SK-N-SH treated with all-trans-retinoic acid at 6 μM for 48 hours (cell line): ENCODE measurements at regions not wholly inside any gene's neighbourhood (a gene's known extent, or its start where the extent isn't known, plus 50 kb on each side); places are given as distances from the start of the nearest gene placed in this dataset.

ENCODE experiments used
- ATAC-seq: fragments of 200-7000 bp; cut with Tn5 transposase; 3 replicates; pipeline ENCODE4 v1.9.1; 2020; ENCODE audit warnings: mild to moderate bottlenecking, moderate library complexity
- ARNTL ChIP-seq: fragments of 450-650 bp; formaldehyde crosslinking; IDR thresholded peaks from 2 replicates; pipeline ENCODE4 v1.5.0; 2020; ENCODE audit warnings: low read depth, mild to moderate bottlenecking, moderate library complexity, borderline replicate concordance
- BACH2 ChIP-seq: fragments of 250-450 bp; sonication (Bioruptor Pico); IDR thresholded peaks from 2 replicates; pipeline ENCODE4 v1.9.0; 2021; ENCODE audit warnings: mild to moderate bottlenecking, borderline replicate concordance
- ISL1 ChIP-seq: fragments of 250-450 bp; sonication (Bioruptor Pico); IDR thresholded peaks from 2 replicates; pipeline ENCODE4 v2.1.2; 2022; ENCODE audit warnings: mild to moderate bottlenecking, moderate library complexity
- OSR1 ChIP-seq: fragments of 250-450 bp; sonication (Bioruptor Pico); IDR thresholded peaks from 2 replicates; pipeline ENCODE4 v1.8.0; 2022; ENCODE audit warnings: moderate library complexity, mild to moderate bottlenecking, inconsistent platforms
- PATZ1 ChIP-seq: fragments of 250-450 bp; sonication (Bioruptor Pico); IDR thresholded peaks from 2 replicates; pipeline ENCODE4 v1.8.0; 2020; ENCODE audit warnings: mild to moderate bottlenecking, moderate library complexity, borderline replicate concordance
- PPARA ChIP-seq: fragments of 250-450 bp; sonication (Bioruptor Pico); IDR thresholded peaks from 2 replicates; pipeline ENCODE4 v1.5.0; 2020; ENCODE audit warnings: mild to moderate bottlenecking, borderline replicate concordance
- RARB ChIP-seq: fragments of 250-450 bp; sonication (Bioruptor Pico); IDR thresholded peaks from 2 replicates; pipeline ENCODE4 v1.8.0; 2021; ENCODE audit warnings: mild to moderate bottlenecking, moderate library complexity
- TCF4 ChIP-seq: fragments of 250-450 bp; sonication (Bioruptor Pico); IDR thresholded peaks from 2 replicates; pipeline ENCODE4 v1.8.0; 2021; ENCODE audit warnings: mild to moderate bottlenecking, moderate library complexity, borderline replicate concordance
- TOX ChIP-seq: fragments of 250-450 bp; sonication (Bioruptor Pico); IDR thresholded peaks from 2 replicates; pipeline ENCODE4 v1.8.0; 2021; ENCODE audit warnings: mild to moderate bottlenecking, moderate library complexity, borderline replicate concordance
- ZFP3 ChIP-seq: fragments of 250-450 bp; sonication (Bioruptor Pico); IDR thresholded peaks from 2 replicates; pipeline ENCODE4 v1.5.0; 2020; ENCODE audit warnings: mild to moderate bottlenecking, moderate library complexity
- ZFP30 ChIP-seq: fragments of 450-650 bp; formaldehyde crosslinking; IDR thresholded peaks from 2 replicates; pipeline ENCODE4 v1.5.0; 2022; ENCODE audit warnings: mild to moderate bottlenecking, moderate library complexity
- ZNF565 ChIP-seq: fragments of 450-650 bp; formaldehyde crosslinking; conservative IDR thresholded peaks from 2 replicates; pipeline ENCODE4 v1.5.0; 2020; ENCODE audit warnings: low read depth, mild to moderate bottlenecking, moderate library complexity
- TF ChIP-seq, protein P1 (sequence below): fragments of 250-450 bp; sonication (Bioruptor Pico); IDR thresholded peaks from 2 replicates; pipeline ENCODE4 v1.8.0; 2021; ENCODE audit warnings: low read depth, mild to moderate bottlenecking, moderate library complexity, borderline replicate concordance
- TF ChIP-seq, protein P2 (sequence below): fragments of 250-450 bp; sonication (Bioruptor Pico); IDR thresholded peaks from 2 replicates; pipeline ENCODE4 v1.5.1; 2021; ENCODE audit warnings: mild to moderate bottlenecking, moderate library complexity
- TF ChIP-seq, protein P3 (sequence below): fragments of 250-450 bp; sonication (Bioruptor Pico); IDR thresholded peaks from 2 replicates; pipeline ENCODE4 v1.5.0; 2020; ENCODE audit warnings: mild to moderate bottlenecking, moderate library complexity

- no peak for TF ChIP-seq ARNTL (CRISPR knock-in tag)
- TF ChIP-seq, all 23 proteins: peak for 0
Observed at GRCh38 chr2:123913143-123913735, 111.8 kb upstream of the CNTNAP5 start (continued).

DNA sequence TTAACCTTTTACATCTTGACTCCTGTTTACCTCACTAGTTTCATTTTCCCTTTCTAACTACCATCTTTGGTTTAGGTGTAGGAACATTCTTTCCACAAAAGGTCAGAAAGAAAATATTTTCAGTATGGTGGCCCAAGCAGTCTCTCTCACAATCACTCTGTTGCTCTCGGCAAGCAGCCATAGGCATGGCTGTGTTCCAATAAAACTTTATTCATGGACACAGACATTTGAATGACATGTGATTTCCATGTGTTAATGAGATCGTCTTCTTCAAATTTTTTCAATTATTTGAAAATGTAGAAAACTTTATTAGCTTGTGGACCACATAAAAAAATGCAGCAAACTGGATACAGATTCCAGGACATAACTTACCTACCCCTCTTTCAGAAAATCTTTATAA lies 109.7 kb upstream of the CNTNAP5 start:
- TF ChIP-seq ZNF565 (CRISPR knock-in tag) (no peak), RARB (CRISPR knock-in tag) (no peak), ARNTL (CRISPR knock-in tag) (no peak), PATZ1 (no peak), TCF4 (CRISPR knock-in tag) (no peak), TOX (no peak), BACH2 (CRISPR knock-in tag) (no peak), PPARA (CRISPR knock-in tag) (no peak)
- TF ChIP-seq, protein P1, sequence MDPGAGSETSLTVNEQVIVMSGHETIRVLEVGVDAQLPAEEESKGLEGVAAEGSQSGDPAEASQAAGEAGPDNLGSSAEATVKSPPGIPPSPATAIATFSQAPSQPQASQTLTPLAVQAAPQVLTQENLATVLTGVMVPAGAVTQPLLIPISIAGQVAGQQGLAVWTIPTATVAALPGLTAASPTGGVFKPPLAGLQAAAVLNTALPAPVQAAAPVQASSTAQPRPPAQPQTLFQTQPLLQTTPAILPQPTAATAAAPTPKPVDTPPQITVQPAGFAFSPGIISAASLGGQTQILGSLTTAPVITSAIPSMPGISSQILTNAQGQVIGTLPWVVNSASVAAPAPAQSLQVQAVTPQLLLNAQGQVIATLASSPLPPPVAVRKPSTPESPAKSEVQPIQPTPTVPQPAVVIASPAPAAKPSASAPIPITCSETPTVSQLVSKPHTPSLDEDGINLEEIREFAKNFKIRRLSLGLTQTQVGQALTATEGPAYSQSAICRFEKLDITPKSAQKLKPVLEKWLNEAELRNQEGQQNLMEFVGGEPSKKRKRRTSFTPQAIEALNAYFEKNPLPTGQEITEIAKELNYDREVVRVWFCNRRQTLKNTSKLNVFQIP (CRISPR knock-in tag), result no peak
- TF ChIP-seq, protein P2, sequence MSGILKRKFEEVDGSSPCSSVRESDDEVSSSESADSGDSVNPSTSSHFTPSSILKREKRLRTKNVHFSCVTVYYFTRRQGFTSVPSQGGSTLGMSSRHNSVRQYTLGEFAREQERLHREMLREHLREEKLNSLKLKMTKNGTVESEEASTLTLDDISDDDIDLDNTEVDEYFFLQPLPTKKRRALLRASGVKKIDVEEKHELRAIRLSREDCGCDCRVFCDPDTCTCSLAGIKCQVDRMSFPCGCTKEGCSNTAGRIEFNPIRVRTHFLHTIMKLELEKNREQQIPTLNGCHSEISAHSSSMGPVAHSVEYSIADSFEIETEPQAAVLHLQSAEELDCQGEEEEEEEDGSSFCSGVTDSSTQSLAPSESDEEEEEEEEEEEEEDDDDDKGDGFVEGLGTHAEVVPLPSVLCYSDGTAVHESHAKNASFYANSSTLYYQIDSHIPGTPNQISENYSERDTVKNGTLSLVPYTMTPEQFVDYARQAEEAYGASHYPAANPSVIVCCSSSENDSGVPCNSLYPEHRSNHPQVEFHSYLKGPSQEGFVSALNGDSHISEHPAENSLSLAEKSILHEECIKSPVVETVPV, result no peak
- no peak for ATAC-seq

GRCh38 chr2:123916051-123916450 lies 109.0 kb upstream of the CNTNAP5 start:
- TF ChIP-seq ZFP30 (no peak), ZFP3 (CRISPR knock-in tag) (no peak)
- TF ChIP-seq, protein P2, result no peak
- ATAC-seq, result no peak

DNA sequence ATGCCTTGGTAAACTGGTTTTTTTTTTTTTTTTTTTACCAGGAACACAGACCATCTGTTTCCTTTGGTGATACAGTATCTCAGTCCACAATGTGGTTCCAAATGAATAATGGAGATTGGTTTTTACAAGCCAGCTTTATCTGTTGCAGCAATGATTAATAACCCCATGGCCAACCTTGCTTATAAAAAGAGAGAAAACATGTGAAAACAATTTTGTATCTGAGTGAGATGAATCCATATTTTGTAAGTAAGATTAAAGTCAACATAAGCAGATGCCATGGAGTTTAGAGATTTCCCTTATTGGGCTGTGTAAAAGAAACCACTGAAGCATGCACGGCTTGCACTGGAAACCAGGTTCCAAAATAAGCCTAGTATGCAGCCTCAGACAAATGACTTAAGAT lies 108.6 kb upstream of the CNTNAP5 start:
- TF ChIP-seq ZFP3 (CRISPR knock-in tag) (no peak), ISL1 (0 out of 2 replicates have a peak, but pooled peaks have one; percentile 10), RARB (CRISPR knock-in tag) (no peak), OSR1 (CRISPR knock-in tag) (no peak), TCF4 (CRISPR knock-in tag) (peak; percentile 79), PATZ1 (no peak), PPARA (CRISPR knock-in tag) (no peak)
- TF ChIP-seq, protein P1 (CRISPR knock-in tag), result no peak
- TF ChIP-seq, protein P3, sequence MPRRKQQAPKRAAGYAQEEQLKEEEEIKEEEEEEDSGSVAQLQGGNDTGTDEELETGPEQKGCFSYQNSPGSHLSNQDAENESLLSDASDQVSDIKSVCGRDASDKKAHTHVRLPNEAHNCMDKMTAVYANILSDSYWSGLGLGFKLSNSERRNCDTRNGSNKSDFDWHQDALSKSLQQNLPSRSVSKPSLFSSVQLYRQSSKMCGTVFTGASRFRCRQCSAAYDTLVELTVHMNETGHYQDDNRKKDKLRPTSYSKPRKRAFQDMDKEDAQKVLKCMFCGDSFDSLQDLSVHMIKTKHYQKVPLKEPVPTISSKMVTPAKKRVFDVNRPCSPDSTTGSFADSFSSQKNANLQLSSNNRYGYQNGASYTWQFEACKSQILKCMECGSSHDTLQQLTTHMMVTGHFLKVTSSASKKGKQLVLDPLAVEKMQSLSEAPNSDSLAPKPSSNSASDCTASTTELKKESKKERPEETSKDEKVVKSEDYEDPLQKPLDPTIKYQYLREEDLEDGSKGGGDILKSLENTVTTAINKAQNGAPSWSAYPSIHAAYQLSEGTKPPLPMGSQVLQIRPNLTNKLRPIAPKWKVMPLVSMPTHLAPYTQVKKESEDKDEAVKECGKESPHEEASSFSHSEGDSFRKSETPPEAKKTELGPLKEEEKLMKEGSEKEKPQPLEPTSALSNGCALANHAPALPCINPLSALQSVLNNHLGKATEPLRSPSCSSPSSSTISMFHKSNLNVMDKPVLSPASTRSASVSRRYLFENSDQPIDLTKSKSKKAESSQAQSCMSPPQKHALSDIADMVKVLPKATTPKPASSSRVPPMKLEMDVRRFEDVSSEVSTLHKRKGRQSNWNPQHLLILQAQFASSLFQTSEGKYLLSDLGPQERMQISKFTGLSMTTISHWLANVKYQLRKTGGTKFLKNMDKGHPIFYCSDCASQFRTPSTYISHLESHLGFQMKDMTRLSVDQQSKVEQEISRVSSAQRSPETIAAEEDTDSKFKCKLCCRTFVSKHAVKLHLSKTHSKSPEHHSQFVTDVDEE (CRISPR knock-in tag), result peak; percentile 69
- ATAC-seq, result no peak
